Endodermal cell (in vitro differentiated cells): ENCODE measurements at regions not wholly inside any gene's neighbourhood (a gene's known extent, or its start where the extent isn't known, plus 50 kb on each side); places are given as distances from the start of the nearest gene placed in this dataset.

Experiments used
- DNase-seq: peaks from one replicate; pipeline ENCODE4 v3.0.0-alpha.2; 2017
- H3K27ac ChIP-seq: 2 replicates; pipeline ENCODE4 v1.5.1; 2013; ENCODE audit warnings: mild to moderate bottlenecking, low read depth, low read length, moderate library complexity
- H3K27me3 ChIP-seq: 2 replicates; pipeline ENCODE4 v1.6.1; 2013; ENCODE audit warnings: mild to moderate bottlenecking, low read length, moderate library complexity; ENCODE audit not compliant: insufficient read depth, control insufficient read depth, poor library complexity, severe bottlenecking
- H3K36me3 ChIP-seq: 2 replicates; pipeline ENCODE4 v1.7.0; 2013; ENCODE audit warnings: mild to moderate bottlenecking, low read length, moderate library complexity; ENCODE audit not compliant: control insufficient read depth, insufficient read depth
- H3K4me1 ChIP-seq: one replicate; pipeline ENCODE4 v1.7.0; 2013; ENCODE audit warnings: low read length; ENCODE audit not compliant: control insufficient read depth, insufficient read depth
- H3K4me3 ChIP-seq: 2 replicates; pipeline ENCODE4 v1.5.1; 2013; ENCODE audit warnings: mild to moderate bottlenecking, low read length, moderate library complexity
- H3K9ac ChIP-seq: 2 replicates; pipeline ENCODE4 v1.6.1; 2013; ENCODE audit warnings: mild to moderate bottlenecking, low read length, moderate library complexity; ENCODE audit not compliant: poor library complexity, severe bottlenecking; ENCODE audit errors: extremely low read depth
- H3K9me3 ChIP-seq: 2 replicates; pipeline ENCODE4 v1.6.1; 2013; ENCODE audit warnings: mild to moderate bottlenecking, low read length, moderate library complexity; ENCODE audit not compliant: control insufficient read depth
- H3K27ac Mint-ChIP-seq: 2 replicates; pipeline ENCODE4 v1.8.0; 2020; ENCODE audit warnings: mixed read lengths
- H3K27me3 Mint-ChIP-seq: 2 replicates; pipeline ENCODE4 v1.8.0; 2021; ENCODE audit warnings: mild to moderate bottlenecking, mixed read lengths; ENCODE audit not compliant: insufficient read depth
- H3K36me3 Mint-ChIP-seq: 2 replicates; pipeline ENCODE4 v1.8.0; 2020; ENCODE audit warnings: low read depth, mixed read lengths
- H3K4me1 Mint-ChIP-seq: 2 replicates; pipeline ENCODE4 v1.8.0; 2020; ENCODE audit warnings: mixed read lengths
- H3K4me3 Mint-ChIP-seq: 2 replicates; pipeline ENCODE4 v1.8.0; 2020; ENCODE audit warnings: mild to moderate bottlenecking, moderate library complexity, mixed read lengths
- H3K9me3 Mint-ChIP-seq: 2 replicates; pipeline ENCODE4 v1.8.0; 2020; ENCODE audit warnings: mild to moderate bottlenecking, mixed read lengths
- WGBS, 2 experiments: methylation state at CpG; one replicate each; pipeline versions ENCODE4 v1.1.5 to v1.1.7; 2013; ENCODE audit warnings: missing lambda C conversion rate in 2 of 2, mixed read lengths in 1 of 2; ENCODE audit not compliant: insufficient coverage in 1 of 2, insufficient read length in 1 of 2; 5-methylcytosine and 5-hydroxymethylcytosine counted together
- TF ChIP-seq, protein P1 (sequence below): fragments of 200-600 bp; sonication (generic); conservative IDR thresholded peaks from 2 replicates; pipeline ENCODE4 v1.5.0; 2021; ENCODE audit warnings: antibody characterized with exemption, mild to moderate bottlenecking

DNA sequence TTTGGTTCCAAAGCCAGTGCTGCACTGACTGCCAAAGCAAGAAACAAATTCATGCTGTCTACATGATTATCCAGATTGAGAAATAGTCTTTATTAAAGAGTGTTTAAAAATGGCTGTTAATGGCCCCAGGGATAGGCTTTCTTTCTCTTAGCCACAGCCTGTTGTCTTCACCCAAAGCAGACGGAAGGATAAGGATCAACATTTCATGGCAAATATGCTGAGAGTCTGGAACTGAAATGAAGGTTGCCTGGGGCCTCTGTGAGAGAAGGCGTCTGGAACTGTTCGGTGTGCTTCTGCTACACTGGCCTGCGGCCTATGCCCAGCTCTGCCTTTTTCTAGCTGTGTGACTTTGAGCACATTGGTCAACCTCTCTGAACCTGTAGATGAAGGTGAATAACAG lies 373.0 kb upstream of the ZFP64 start:
- H3K27ac Mint-ChIP-seq: no peak overlapping the region
- Histone ChIP-seq H3K9ac (no peak overlapping the region), H3K4me3 (no peak overlapping the region), H3K9me3 (no peaks in the 10 kb centered on the region), H3K27me3 (no peaks in the 10 kb centered on the region), H3K4me1 (no peaks in the 10 kb centered on the region), H3K36me3 (no peaks in the 10 kb centered on the region), H3K27ac (no peak overlapping the region)
- 95 to 96% methylated on average over 3 to 4 of the region's 4 CpGs for WGBS, 2 experiments
- H3K4me3 Mint-ChIP-seq: no peak overlapping the region
- DNase-seq: no peak
- H3K27me3 Mint-ChIP-seq: no peaks in the 10 kb centered on the region
- no peaks in the 10 kb centered on the region for H3K9me3 Mint-ChIP-seq
- TF ChIP-seq, protein P1, sequence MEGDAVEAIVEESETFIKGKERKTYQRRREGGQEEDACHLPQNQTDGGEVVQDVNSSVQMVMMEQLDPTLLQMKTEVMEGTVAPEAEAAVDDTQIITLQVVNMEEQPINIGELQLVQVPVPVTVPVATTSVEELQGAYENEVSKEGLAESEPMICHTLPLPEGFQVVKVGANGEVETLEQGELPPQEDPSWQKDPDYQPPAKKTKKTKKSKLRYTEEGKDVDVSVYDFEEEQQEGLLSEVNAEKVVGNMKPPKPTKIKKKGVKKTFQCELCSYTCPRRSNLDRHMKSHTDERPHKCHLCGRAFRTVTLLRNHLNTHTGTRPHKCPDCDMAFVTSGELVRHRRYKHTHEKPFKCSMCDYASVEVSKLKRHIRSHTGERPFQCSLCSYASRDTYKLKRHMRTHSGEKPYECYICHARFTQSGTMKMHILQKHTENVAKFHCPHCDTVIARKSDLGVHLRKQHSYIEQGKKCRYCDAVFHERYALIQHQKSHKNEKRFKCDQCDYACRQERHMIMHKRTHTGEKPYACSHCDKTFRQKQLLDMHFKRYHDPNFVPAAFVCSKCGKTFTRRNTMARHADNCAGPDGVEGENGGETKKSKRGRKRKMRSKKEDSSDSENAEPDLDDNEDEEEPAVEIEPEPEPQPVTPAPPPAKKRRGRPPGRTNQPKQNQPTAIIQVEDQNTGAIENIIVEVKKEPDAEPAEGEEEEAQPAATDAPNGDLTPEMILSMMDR: no peak
- H3K36me3 Mint-ChIP-seq: no peaks in the 10 kb centered on the region
- peaks cover 2% of the 10 kb centered on the region for H3K4me1 Mint-ChIP-seq

DNA sequence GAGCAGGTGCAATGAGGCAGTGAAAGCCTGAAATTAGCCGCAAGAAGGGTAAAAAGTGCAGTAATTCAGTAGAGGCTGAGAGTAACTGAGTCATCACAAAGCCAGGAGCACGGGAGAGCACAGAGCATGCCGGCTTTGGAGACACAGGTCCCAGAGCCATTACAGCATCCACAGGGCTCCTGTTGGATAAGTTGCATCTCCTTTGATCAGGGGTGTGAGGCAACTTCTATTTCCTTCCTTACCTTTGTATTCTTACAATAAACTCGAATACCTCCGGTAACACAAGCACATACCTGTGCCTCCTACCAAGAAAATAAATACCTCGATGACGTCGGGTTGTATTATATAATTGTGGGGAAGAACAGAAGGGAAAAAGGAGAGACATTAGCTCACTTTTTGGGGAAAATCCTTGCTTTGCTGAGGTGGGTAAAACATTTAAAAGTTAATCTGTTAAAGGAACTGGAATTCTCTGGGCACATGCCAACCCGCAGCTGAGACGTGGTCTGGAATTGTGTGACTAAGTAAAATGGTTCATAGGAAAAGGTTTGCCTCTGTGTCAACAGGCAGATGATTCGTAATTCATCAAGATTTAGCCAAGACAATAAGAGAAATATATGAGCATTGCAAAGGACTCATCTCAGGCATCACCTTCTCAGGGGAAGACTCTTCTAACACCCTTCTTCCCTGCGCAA lies 360.7 kb upstream of the ZFP64 start:
- Histone ChIP-seq H3K27ac (no peak overlapping the region), H3K9ac (no peak overlapping the region), H3K27me3 (no peaks in the 10 kb centered on the region), H3K9me3 (no peaks in the 10 kb centered on the region), H3K4me1 (no peaks in the 10 kb centered on the region), H3K36me3 (no peaks in the 10 kb centered on the region), H3K4me3 (no peak overlapping the region)
- Mint-ChIP-seq H3K36me3 (no peaks in the 10 kb centered on the region), H3K4me1 (no peaks in the 10 kb centered on the region), H3K4me3 (no peak overlapping the region), H3K9me3 (peaks cover 9% of the 10 kb centered on the region), H3K27ac (no peak overlapping the region), H3K27me3 (no peaks in the 10 kb centered on the region)
- TF ChIP-seq, protein P1: no peak
- no peak for DNase-seq
- 77 to 78% methylated on average over 6 to 12 of the region's 12 CpGs for WGBS, 2 experiments

DNA sequence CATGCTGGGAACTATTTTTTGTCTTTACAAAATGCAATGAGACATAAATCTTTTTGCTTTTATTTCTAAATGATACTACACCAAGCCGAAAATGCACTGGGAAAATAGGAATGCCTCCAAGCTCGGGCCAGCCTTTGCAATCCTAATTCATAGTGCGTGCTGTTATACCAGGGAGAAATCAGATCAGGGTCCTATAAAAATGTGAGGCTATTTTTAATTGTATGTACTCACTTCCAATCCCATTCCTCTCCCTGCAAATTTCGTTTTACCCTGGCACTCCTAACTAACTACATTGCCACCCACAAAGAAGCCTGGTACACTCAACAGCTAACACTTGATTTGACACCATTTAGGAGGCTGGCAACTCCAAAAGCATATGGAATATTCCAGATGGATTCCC lies 350.6 kb upstream of the ZFP64 start:
- Mint-ChIP-seq H3K4me1 (no peaks in the 10 kb centered on the region), H3K4me3 (no peak overlapping the region), H3K9me3 (peaks cover 34% of the 10 kb centered on the region), H3K36me3 (no peaks in the 10 kb centered on the region), H3K27me3 (no peaks in the 10 kb centered on the region), H3K27ac (no peak overlapping the region)
- Histone ChIP-seq H3K9me3 (peaks cover 11% of the 10 kb centered on the region), H3K27me3 (no peaks in the 10 kb centered on the region), H3K4me1 (no peaks in the 10 kb centered on the region), H3K27ac (no peak overlapping the region), H3K36me3 (no peaks in the 10 kb centered on the region), H3K4me3 (no peak overlapping the region), H3K9ac (no peak overlapping the region)
- DNase-seq: no peak
- WGBS, 2 experiments: 87 to 90% methylated on average over 3 to 4 of the region's 4 CpGs
- TF ChIP-seq, protein P1: no peak
